HTR-8/SVneo (cell line): ENCODE measurements at regions not wholly inside any gene's neighbourhood (a gene's known extent, or its start where the extent isn't known, plus 50 kb on each side); places are given as distances from the start of the nearest gene placed in this dataset.
"Not testable (repeated sequence)": the region's sequence is repeated elsewhere in the genome, so short reads cannot be mapped to it uniquely, and the experiment has no call there.

Source experiments
- DNase-seq: peaks from one replicate; pipeline ENCODE4 v3.0.0; 2011; ENCODE audit warnings: low spot score, mixed read lengths; ENCODE audit not compliant: insufficient read length
- FAIRE-seq: peaks from 2 replicates; lab custom pipeline; 2011; peaks lifted over from hg19 to GRCh38; lab: Jason Lieb, UNC

GRCh38 chr7:106566196-106566595, 94.8 kb downstream of the CCDC71L start:
- DNase-seq (no peak), FAIRE-seq (no peak)

GRCh38 chr7:106565428-106565827, 95.5 kb downstream of the CCDC71L start:
- FAIRE-seq (no peak), DNase-seq (no peak)

- FAIRE-seq (no peak), DNase-seq (no peak)
Observed at GRCh38 chr7:106563466-106564150, 97.3 kb downstream of the CCDC71L start.

GRCh38 chr7:106562711-106563366, 98.1 kb downstream of the CCDC71L start:
- FAIRE-seq (no peak), DNase-seq (no peak)

GRCh38 chr7:106561666-106562411, 99.1 kb downstream of the CCDC71L start:
- FAIRE-seq (no peak), DNase-seq (no peak)

GRCh38 chr7:106561151-106561550, 99.8 kb downstream of the CCDC71L start:
- no peak for DNase-seq
- FAIRE-seq: no peak

GRCh38 chr7:106560482-106560881, 100.5 kb downstream of the CCDC71L start:
- DNase-seq: no peak
- FAIRE-seq: no peak

- not testable (repeated sequence) for DNase-seq, FAIRE-seq
Observed at GRCh38 chr7:106556244-106556643, 104.7 kb downstream of the CCDC71L start.

GRCh38 chr7:106554623-106555022, 106.3 kb downstream of the CCDC71L start:
- FAIRE-seq, DNase-seq: not testable (repeated sequence)

GRCh38 chr7:106553446-106553836, 107.5 kb downstream of the CCDC71L start:
- DNase-seq: no peak
- FAIRE-seq: no peak

GRCh38 chr7:106552645-106553445, 108.1 kb downstream of the CCDC71L start:
- no peak for DNase-seq
- no peak for FAIRE-seq

GRCh38 chr7:106551936-106552335, 109.0 kb downstream of the CCDC71L start:
- FAIRE-seq: no peak
- no peak for DNase-seq

GRCh38 chr7:106548491-106548890, 112.5 kb downstream of the CCDC71L start:
- FAIRE-seq (no peak), DNase-seq (no peak)

GRCh38 chr7:106545275-106545674, 115.7 kb downstream of the CCDC71L start:
- DNase-seq: no peak
- FAIRE-seq: no peak

GRCh38 chr7:106543221-106543757, 117.7 kb downstream of the CCDC71L start:
- DNase-seq (no peak), FAIRE-seq (no peak)

GRCh38 chr7:106542550-106543220, 118.3 kb downstream of the CCDC71L start:
- FAIRE-seq (no peak), DNase-seq (peak; percentile 63)

GRCh38 chr7:106538638-106539037, 122.3 kb downstream of the CCDC71L start:
- DNase-seq: no peak
- FAIRE-seq: no peak

GRCh38 chr7:106537119-106537518, 123.8 kb downstream of the CCDC71L start:
- FAIRE-seq (no peak), DNase-seq (no peak)

GRCh38 chr7:106536079-106536478, 124.9 kb downstream of the CCDC71L start:
- FAIRE-seq: no peak
- DNase-seq: no peak
